Neuronal stem cell (in vitro differentiated cells): ENCODE measurements at regions not wholly inside any gene's neighbourhood (a gene's known extent, or its start where the extent isn't known, plus 50 kb on each side); places are given as distances from the start of the nearest gene placed in this dataset.
A peak's percentile ranks its signal among the peaks of the same experiment; 100 is the strongest.

Experiments
- DNase-seq: peaks from one replicate; pipeline ENCODE4 v3.0.0-alpha.2; 2013; ENCODE audit warnings: low spot score
- H2AFZ ChIP-seq: one replicate; pipeline ENCODE4 v1.6.1; 2013; ENCODE audit warnings: mild to moderate bottlenecking, low read length, inconsistent platforms
- H2AK5ac ChIP-seq: 2 replicates; pipeline ENCODE4 v1.6.1; 2013; ENCODE audit warnings: low read depth, mild to moderate bottlenecking, inconsistent platforms, low read length, moderate library complexity, mixed read lengths
- H2BK120ac ChIP-seq: 2 replicates; pipeline ENCODE4 v1.6.1; 2013; ENCODE audit warnings: low read depth, mild to moderate bottlenecking, inconsistent platforms, low read length, moderate library complexity, mixed read lengths
- H2BK12ac ChIP-seq: one replicate; pipeline ENCODE4 v1.6.1; 2013; ENCODE audit warnings: low read length, inconsistent platforms
- H2BK15ac ChIP-seq: 2 replicates; pipeline ENCODE4 v1.6.1; 2013; ENCODE audit warnings: mild to moderate bottlenecking, low read length, inconsistent platforms, mixed read lengths
- H2BK5ac ChIP-seq: one replicate; pipeline ENCODE4 v1.6.1; 2013; ENCODE audit warnings: inconsistent platforms, mild to moderate bottlenecking, low read length, moderate library complexity
- H3K14ac ChIP-seq: one replicate; pipeline ENCODE4 v1.6.1; 2013; ENCODE audit warnings: low read length, inconsistent platforms
- H3K18ac ChIP-seq: 2 replicates; pipeline ENCODE4 v1.6.1; 2013; ENCODE audit warnings: low read length, inconsistent platforms
- H3K23ac ChIP-seq: 2 replicates; pipeline ENCODE4 v1.6.1; 2013; ENCODE audit warnings: low read depth, mild to moderate bottlenecking, mixed read lengths, low read length, inconsistent platforms; ENCODE audit not compliant: poor library complexity
- H3K27ac ChIP-seq: replicated peaks from 3 replicates; pipeline ENCODE4 v1.5.1; 2013; ENCODE audit warnings: low read length, inconsistent platforms
- H3K27me3 ChIP-seq, 3 experiments: 2 replicates each; pipeline ENCODE4 v1.6.1; 2013; ENCODE audit warnings: low read length in 3 of 3, mild to moderate bottlenecking in 2 of 3, inconsistent platforms in 1 of 3, low read depth in 1 of 3, mixed read lengths in 1 of 3, moderate library complexity in 1 of 3; ENCODE audit not compliant: control insufficient read depth in 3 of 3, insufficient read depth in 3 of 3
- H3K36me3 ChIP-seq, 2 donors: replicated peaks in 1 of 2; 2 replicates each; pipeline ENCODE4 v1.6.1; 2013; ENCODE audit warnings: low read length in 2 of 2; ENCODE audit not compliant: control insufficient read depth in 2 of 2, insufficient read depth in 2 of 2
- H3K4ac ChIP-seq: 2 replicates; pipeline ENCODE4 v1.6.1; 2013; ENCODE audit warnings: inconsistent platforms, mild to moderate bottlenecking, low read length, moderate library complexity
- H3K4me1 ChIP-seq, 2 donors: 1 replicate in 1 of 2; 2 replicates in 1 of 2; pipeline ENCODE4 v1.6.1; 2013; ENCODE audit warnings: low read length in 2 of 2, low read depth in 1 of 2; ENCODE audit not compliant: control insufficient read depth in 2 of 2, insufficient read depth in 1 of 2
- H3K4me2 ChIP-seq: one replicate; pipeline ENCODE4 v1.6.1; 2013; ENCODE audit warnings: mild to moderate bottlenecking, low read length, inconsistent platforms; ENCODE audit not compliant: insufficient read depth, poor library complexity, severe bottlenecking
- H3K4me3 ChIP-seq, 2 donors: 2 replicates each; pipeline ENCODE4 v1.5.1; 2013; ENCODE audit warnings: low read length in 2 of 2, mild to moderate bottlenecking in 2 of 2, inconsistent platforms in 1 of 2, moderate library complexity in 1 of 2
- H3K79me1 ChIP-seq: one replicate; pipeline ENCODE4 v1.6.1; 2013; ENCODE audit warnings: low read depth, mild to moderate bottlenecking, inconsistent platforms, low read length, moderate library complexity
- H3K9ac ChIP-seq: one replicate; pipeline ENCODE4 v1.6.1; 2013; ENCODE audit warnings: mild to moderate bottlenecking, low read depth, low read length, inconsistent platforms; ENCODE audit not compliant: poor library complexity
- H3K9me3 ChIP-seq, 2 donors: replicated peaks in 1 of 2; 2 replicates each; pipeline versions ENCODE3 to v1.6.1; 2013; ENCODE audit warnings: low read length in 2 of 2, mild to moderate bottlenecking in 2 of 2, inconsistent platforms in 1 of 2, low read depth in 1 of 2, mixed read lengths in 1 of 2, moderate library complexity in 1 of 2; ENCODE audit not compliant: control insufficient read depth in 2 of 2, insufficient read depth in 1 of 2
- H4K8ac ChIP-seq: one replicate; pipeline ENCODE4 v1.6.1; 2013; ENCODE audit warnings: low read depth, mild to moderate bottlenecking, inconsistent platforms, low read length, moderate library complexity
- H4K91ac ChIP-seq: one replicate; pipeline ENCODE4 v1.6.1; 2013; ENCODE audit warnings: low read length, low read depth, mild to moderate bottlenecking, inconsistent platforms; ENCODE audit not compliant: poor library complexity
- WGBS, 2 donors: extraction: QIAGEN DNeasy Blood & Tissue Kit; methylation state at CpG; one replicate each; pipeline ENCODE4 v1.1.7; 2013; ENCODE audit warnings: missing lambda C conversion rate in 2 of 2, mixed read lengths in 1 of 2; ENCODE audit not compliant: insufficient read length in 2 of 2, insufficient replicate concordance in 1 of 2; ENCODE audit errors: extremely low coverage in 2 of 2; 5-methylcytosine and 5-hydroxymethylcytosine counted together

DNA sequence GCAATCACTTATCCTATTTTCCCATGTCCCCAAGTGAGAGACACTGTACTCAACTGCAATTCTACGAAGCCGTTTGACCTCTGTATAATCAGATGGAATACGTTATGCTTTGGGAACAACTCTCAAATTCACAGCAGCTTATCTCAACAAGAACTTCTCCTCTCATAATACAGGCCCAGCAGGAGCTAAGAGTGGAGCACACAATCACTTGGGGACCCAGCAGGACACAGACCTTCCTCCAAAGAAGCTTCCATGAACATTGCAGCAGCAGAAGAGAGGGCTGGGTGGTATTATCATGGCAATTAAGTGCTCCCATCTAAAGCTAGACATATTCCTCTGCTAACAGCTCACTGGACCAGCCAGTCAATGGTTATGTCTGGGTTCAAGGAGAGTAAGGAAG lies 428.3 kb upstream of the MIR17HG start:
- Histone ChIP-seq H2AFZ (peak overlapping the region; percentile 37), H2BK15ac (no peak overlapping the region), H3K14ac (no peak overlapping the region), H2BK5ac (no peak overlapping the region), H2AK5ac (no peak overlapping the region), H4K8ac (no peak overlapping the region), H3K4me3 (no peak overlapping the region), H3K4ac (no peak overlapping the region), H3K9me3 (no peaks in the 10 kb centered on the region), H3K4me1 (peaks cover 0 to 4% of the 10 kb centered on the region in 2 donors), H3K4me2 (no peak overlapping the region), H3K27ac (no peak overlapping the region), H3K9ac (no peak overlapping the region), H3K27me3 (no peaks in the 10 kb centered on the region), H3K36me3 (no peaks in the 10 kb centered on the region), H2BK120ac (no peak overlapping the region), H2BK12ac (no peak overlapping the region), H3K23ac (no peak overlapping the region), H3K79me1 (no peaks in the 10 kb centered on the region), H3K18ac (no peak overlapping the region), H4K91ac (no peak overlapping the region)
- DNase-seq, result no peak
- no CpG with 5 or more reads among the region's 3 CpGs for WGBS, 2 donors

DNA sequence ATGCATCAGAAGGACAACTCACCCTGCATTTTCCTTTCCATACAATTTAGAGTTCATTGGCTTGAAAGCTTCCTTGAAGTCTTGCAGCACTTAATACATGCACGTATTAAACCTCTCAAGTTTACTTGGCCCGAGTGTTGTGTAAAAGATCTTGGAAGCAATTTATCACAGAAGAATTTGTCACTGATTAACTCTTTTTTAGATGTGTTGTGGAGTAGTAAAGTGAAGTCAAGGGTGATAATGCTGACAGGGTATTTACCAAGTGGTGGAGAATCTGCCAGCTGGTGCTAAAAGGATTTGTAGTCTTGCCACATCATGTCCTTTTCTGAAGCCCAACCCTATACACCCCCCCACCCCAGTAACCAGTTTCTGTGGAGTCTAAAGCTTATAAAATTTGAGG lies 421.0 kb upstream of the MIR17HG start:
- no peak overlapping the region for H4K91ac ChIP-seq
- no peak overlapping the region for H3K9ac ChIP-seq
- no CpG with 5 or more reads among the region's 2 CpGs for WGBS, 2 donors
- H3K9me3 ChIP-seq, result peaks cover 0 to 2% of the 10 kb centered on the region in 2 donors
- no peak overlapping the region for H3K18ac ChIP-seq
- no peak overlapping the region for H2AFZ ChIP-seq
- H3K4me2 ChIP-seq, result no peak overlapping the region
- DNase-seq, result no peak
- no peak overlapping the region for H2BK15ac ChIP-seq
- H3K14ac ChIP-seq, result no peak overlapping the region
- no peak overlapping the region for H2BK120ac ChIP-seq
- H3K27me3 ChIP-seq, result no peaks in the 10 kb centered on the region
- H2AK5ac ChIP-seq, result no peak overlapping the region
- no peak overlapping the region for H3K4me3 ChIP-seq
- H2BK5ac ChIP-seq, result no peak overlapping the region
- no peaks in the 10 kb centered on the region for H3K36me3 ChIP-seq
- H3K4me1 ChIP-seq, result no peaks in the 10 kb centered on the region
- H2BK12ac ChIP-seq, result no peak overlapping the region
- no peaks in the 10 kb centered on the region for H3K79me1 ChIP-seq
- no peak overlapping the region for H4K8ac ChIP-seq
- H3K4ac ChIP-seq, result no peak overlapping the region
- H3K27ac ChIP-seq, result no peak overlapping the region
- no peak overlapping the region for H3K23ac ChIP-seq

- Histone ChIP-seq H3K27ac (no peak overlapping the region), H3K4ac (no peak overlapping the region), H3K23ac (no peak overlapping the region), H3K14ac (no peak overlapping the region), H2AK5ac (no peak overlapping the region), H3K4me3 (no peak overlapping the region), H3K18ac (no peak overlapping the region), H3K36me3 (no peaks in the 10 kb centered on the region), H4K91ac (no peak overlapping the region), H3K4me2 (no peak overlapping the region), H2AFZ (no peak overlapping the region), H3K9ac (no peak overlapping the region), H3K4me1 (no peaks in the 10 kb centered on the region), H3K79me1 (no peaks in the 10 kb centered on the region), H2BK5ac (no peak overlapping the region), H3K9me3 (peaks cover 0 to 2% of the 10 kb centered on the region in 2 donors), H2BK120ac (no peak overlapping the region), H2BK12ac (no peak overlapping the region), H3K27me3 (no peaks in the 10 kb centered on the region), H2BK15ac (no peak overlapping the region), H4K8ac (no peak overlapping the region)
- DNase-seq, result no peak
- no CpG with 5 or more reads among the region's 7 CpGs for WGBS, 2 donors
These were observed 419.4 kb upstream of the MIR17HG start for GRCh38 chr13:90928109-90928508.

GRCh38 chr13:90933097-90933826 lies 414.2 kb upstream of the MIR17HG start:
- Histone ChIP-seq H4K91ac (no peak overlapping the region), H3K14ac (no peak overlapping the region), H2AFZ (no peak overlapping the region), H3K79me1 (no peaks in the 10 kb centered on the region), H3K23ac (no peak overlapping the region), H2BK15ac (no peak overlapping the region), H3K4me1 (no peaks in the 10 kb centered on the region), H3K27ac (no peak overlapping the region), H3K9me3 (peaks cover 0 to 2% of the 10 kb centered on the region in 2 donors), H3K9ac (no peak overlapping the region), H3K4ac (no peak overlapping the region), H3K36me3 (no peaks in the 10 kb centered on the region), H2BK5ac (no peak overlapping the region), H2AK5ac (no peak overlapping the region), H3K4me3 (no peak overlapping the region), H3K4me2 (no peak overlapping the region), H3K18ac (no peak overlapping the region), H3K27me3 (no peaks in the 10 kb centered on the region), H2BK120ac (no peak overlapping the region), H4K8ac (no peak overlapping the region), H2BK12ac (no peak overlapping the region)
- no CpG with 5 or more reads among the region's 3 CpGs for WGBS, 2 donors
- DNase-seq, result no peak
